ENCODE measurements at regions not wholly inside any gene's neighbourhood (a gene's known extent, or its start where the extent isn't known, plus 50 kb on each side); places are given as distances from the start of the nearest gene placed in this dataset.

- H3K4me3 ChIP-seq = no peak overlapping the region
- H3K27ac ChIP-seq = no peak overlapping the region
- intact Hi-C loops (cut with DNase I) = no loop called here
- H3K9me3 ChIP-seq = peaks cover 3% of the 10 kb centered on the region
- H3K4me1 ChIP-seq = no peaks in the 10 kb centered on the region
- ATAC-seq (no peak), DNase-seq (no peak)
- no peaks in the 10 kb centered on the region for H3K27me3 ChIP-seq (ENCODE audit: insufficient read depth in 3 of 3, low read length in 2 of 3)
- TF ChIP-seq, protein P1, sequence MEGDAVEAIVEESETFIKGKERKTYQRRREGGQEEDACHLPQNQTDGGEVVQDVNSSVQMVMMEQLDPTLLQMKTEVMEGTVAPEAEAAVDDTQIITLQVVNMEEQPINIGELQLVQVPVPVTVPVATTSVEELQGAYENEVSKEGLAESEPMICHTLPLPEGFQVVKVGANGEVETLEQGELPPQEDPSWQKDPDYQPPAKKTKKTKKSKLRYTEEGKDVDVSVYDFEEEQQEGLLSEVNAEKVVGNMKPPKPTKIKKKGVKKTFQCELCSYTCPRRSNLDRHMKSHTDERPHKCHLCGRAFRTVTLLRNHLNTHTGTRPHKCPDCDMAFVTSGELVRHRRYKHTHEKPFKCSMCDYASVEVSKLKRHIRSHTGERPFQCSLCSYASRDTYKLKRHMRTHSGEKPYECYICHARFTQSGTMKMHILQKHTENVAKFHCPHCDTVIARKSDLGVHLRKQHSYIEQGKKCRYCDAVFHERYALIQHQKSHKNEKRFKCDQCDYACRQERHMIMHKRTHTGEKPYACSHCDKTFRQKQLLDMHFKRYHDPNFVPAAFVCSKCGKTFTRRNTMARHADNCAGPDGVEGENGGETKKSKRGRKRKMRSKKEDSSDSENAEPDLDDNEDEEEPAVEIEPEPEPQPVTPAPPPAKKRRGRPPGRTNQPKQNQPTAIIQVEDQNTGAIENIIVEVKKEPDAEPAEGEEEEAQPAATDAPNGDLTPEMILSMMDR (IDR thresholded peaks at IDR 0.05) = no peak
- H3K36me3 ChIP-seq (ENCODE audit: insufficient read depth in 1 of 2, low read depth in 1 of 2) = no peaks in the 10 kb centered on the region
Measured at GRCh38 chr13:73385848-73386247, 327.0 kb downstream of the KLF5 start.

- Histone ChIP-seq H3K27ac (no peak overlapping the region), H3K27me3 (ENCODE audit: insufficient read depth in 3 of 3, low read length in 2 of 3) (no peaks in the 10 kb centered on the region), H3K36me3 (ENCODE audit: insufficient read depth in 1 of 2, low read depth in 1 of 2) (no peaks in the 10 kb centered on the region), H3K9me3 (no peaks in the 10 kb centered on the region), H3K4me1 (no peaks in the 10 kb centered on the region), H3K4me3 (no peak overlapping the region)
- intact Hi-C loops (cut with DNase I) = no loop called here
- no peak for DNase-seq
- TF ChIP-seq, protein P1 (IDR thresholded peaks at IDR 0.05) = no peak
- ATAC-seq = no peak
- 83 to 88% (median 85%) methylated on average over 5 of the region's 5 CpGs for WGBS, 3 donors
Measured at GRCh38 chr13:73372666-73373627, 314.1 kb downstream of the KLF5 start.

DNA sequence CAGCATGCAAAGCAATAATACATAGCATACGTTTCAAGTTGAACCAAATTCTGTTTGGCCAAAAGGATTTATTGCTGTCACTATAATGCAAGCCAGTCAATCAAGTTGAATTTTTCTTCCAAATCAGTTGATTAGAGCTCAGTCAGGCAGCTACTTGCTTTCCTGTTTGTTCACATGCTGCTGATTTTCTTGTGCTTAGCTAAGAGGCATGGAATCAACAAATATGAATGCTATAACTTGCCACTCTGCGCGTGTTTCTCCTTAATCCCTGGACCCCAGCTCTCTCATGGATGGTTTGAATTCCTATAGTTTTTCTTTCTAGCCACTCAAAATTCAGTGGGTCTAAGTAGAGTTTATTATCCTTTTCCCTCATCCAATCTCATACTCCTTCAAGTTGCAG is 311.3 kb downstream of the KLF5 start:
- no peaks in the 10 kb centered on the region for H3K4me1 ChIP-seq
- intact Hi-C loops (cut with DNase I) = no loop called here
- no peaks in the 10 kb centered on the region for H3K9me3 ChIP-seq
- no peaks in the 10 kb centered on the region for H3K36me3 ChIP-seq (ENCODE audit: insufficient read depth in 1 of 2, low read depth in 1 of 2)
- H3K27me3 ChIP-seq (ENCODE audit: insufficient read depth in 3 of 3, low read length in 2 of 3) = no peaks in the 10 kb centered on the region
- ATAC-seq = no peak
- no peak overlapping the region for H3K4me3 ChIP-seq
- no peak overlapping the region for H3K27ac ChIP-seq
- no peak for DNase-seq
- WGBS, 3 donors = 59 to 69% (median 68%) methylated on average over 3 of the region's 3 CpGs
- TF ChIP-seq, protein P1 (IDR thresholded peaks at IDR 0.05) = no peak

DNA sequence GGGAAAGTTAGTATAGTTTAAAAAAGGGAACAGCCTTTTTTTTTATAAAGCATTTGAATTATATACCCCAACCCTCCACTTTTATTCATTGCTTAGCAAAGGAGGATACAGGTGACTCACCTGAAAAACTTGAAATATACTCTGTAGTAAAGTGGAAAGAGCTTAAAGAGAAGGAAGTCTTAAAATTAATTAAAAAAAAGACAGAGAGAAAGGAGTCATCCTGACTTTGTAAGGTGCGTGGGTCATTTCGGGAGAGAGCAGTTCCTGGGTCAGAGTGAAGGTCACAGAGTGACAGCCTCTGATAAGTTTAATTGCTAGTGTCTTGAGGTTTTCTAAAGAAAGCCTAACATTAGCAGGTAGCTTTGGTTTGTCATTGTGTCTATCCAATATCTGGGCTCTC is 310.3 kb downstream of the KLF5 start:
- H3K4me1 ChIP-seq = no peaks in the 10 kb centered on the region
- intact Hi-C loops (cut with DNase I) = no loop called here
- ATAC-seq = no peak
- no peaks in the 10 kb centered on the region for H3K36me3 ChIP-seq (ENCODE audit: insufficient read depth in 1 of 2, low read depth in 1 of 2)
- no peaks in the 10 kb centered on the region for H3K27me3 ChIP-seq (ENCODE audit: insufficient read depth in 3 of 3, low read length in 2 of 3)
- H3K27ac ChIP-seq = no peak overlapping the region
- no peak for DNase-seq
- TF ChIP-seq, protein P1 (IDR thresholded peaks at IDR 0.05) = no peak
- H3K9me3 ChIP-seq = no peaks in the 10 kb centered on the region
- H3K4me3 ChIP-seq = no peak overlapping the region
- 83 to 89% (median 86%) methylated on average over 2 of the region's 2 CpGs for WGBS, 3 donors
